DOHH2 (cell line): ENCODE measurements at regions not wholly inside any gene's neighbourhood (a gene's known extent, or its start where the extent isn't known, plus 50 kb on each side); places are given as distances from the start of the nearest gene placed in this dataset.

Experiments used
- H3F3A ChIP-seq: fragments of 200-600 bp; sonication (generic), shearing (Covaris generic); 2 replicates; pipeline ENCODE4 v1.6.0; 2016; ENCODE audit warnings: antibody characterized with exemption, mild to moderate bottlenecking; ENCODE audit not compliant: control insufficient read depth, insufficient read depth
- H3K27ac ChIP-seq: fragments of 200-600 bp; sonication (generic); 2 replicates; pipeline ENCODE4 v1.5.1; 2014; ENCODE audit warnings: low read depth, mild to moderate bottlenecking, low read length, moderate library complexity
- H3K27me3 ChIP-seq: fragments of 200-600 bp; sonication (generic); 2 replicates; pipeline ENCODE4 v1.6.1; 2014; ENCODE audit warnings: mild to moderate bottlenecking, low read length, mixed read lengths; ENCODE audit not compliant: control insufficient read depth
- H3K36me3 ChIP-seq: fragments of 200-600 bp; sonication (generic); 2 replicates; pipeline ENCODE4 v1.6.1; 2014; ENCODE audit warnings: mild to moderate bottlenecking, low read length, moderate library complexity, mixed read lengths; ENCODE audit not compliant: control insufficient read depth
- H3K4me1 ChIP-seq: fragments of 200-600 bp; sonication (generic); 2 replicates; pipeline ENCODE4 v1.6.1; 2014; ENCODE audit warnings: mild to moderate bottlenecking, low read length, mixed read lengths; ENCODE audit not compliant: control insufficient read depth
- H3K4me2 ChIP-seq: fragments of 200-600 bp; sonication (generic); 2 replicates; pipeline ENCODE4 v1.6.0; 2014; ENCODE audit warnings: mild to moderate bottlenecking, low read length, moderate library complexity
- H3K4me3 ChIP-seq: fragments of 200-600 bp; sonication (generic); 2 replicates; pipeline ENCODE4 v1.5.1; 2014; ENCODE audit warnings: mild to moderate bottlenecking, low read length, mixed read lengths
- H3K79me2 ChIP-seq: fragments of 200-600 bp; sonication (generic); 2 replicates; pipeline ENCODE4 v1.6.1; 2014; ENCODE audit warnings: mild to moderate bottlenecking, low read length, mixed read lengths; ENCODE audit not compliant: control insufficient read depth
- H3K9me2 ChIP-seq: fragments of 200-600 bp; sonication (generic); replicated peaks from 2 replicates; pipeline ENCODE4 v1.6.1; 2014; ENCODE audit warnings: mild to moderate bottlenecking, low read length, mixed read lengths; ENCODE audit not compliant: control insufficient read depth
- H3K9me3 ChIP-seq: fragments of 200-600 bp; sonication (generic); 2 replicates; pipeline ENCODE4 v1.6.1; 2014; ENCODE audit warnings: antibody characterized with exemption, low read length, mixed read lengths; ENCODE audit not compliant: control insufficient read depth, insufficient read depth
- H4K20me1 ChIP-seq: fragments of 200-600 bp; sonication (generic); 2 replicates; pipeline ENCODE4 v1.6.0; 2014; ENCODE audit warnings: low read depth, mild to moderate bottlenecking, antibody characterized with exemption, low read length, moderate library complexity; ENCODE audit not compliant: control insufficient read depth, insufficient read depth
- CTCF ChIP-seq: fragments of 200-600 bp; sonication (generic); IDR thresholded peaks from one replicate; pipeline ENCODE4 v1.5.1; 2014; ENCODE audit warnings: antibody characterized with exemption, mild to moderate bottlenecking, low read depth, low read length; ENCODE audit not compliant: poor library complexity, severe bottlenecking
- EZH2phosphoT487 ChIP-seq: fragments of 200-600 bp; sonication (generic); IDR thresholded peaks from 2 replicates; pipeline ENCODE4 v1.6.1; 2017; ENCODE audit warnings: borderline replicate concordance, mild to moderate bottlenecking, antibody characterized with exemption, low read length, moderate library complexity, mixed read lengths

GRCh38 chr5:54670281-54670680, 152.7 kb downstream of the SNX18 start:
- Histone ChIP-seq H3K4me2 (no peak overlapping the region), H3K4me1 (no peaks in the 10 kb centered on the region), H4K20me1 (no peaks in the 10 kb centered on the region), H3K27ac (no peak overlapping the region), H3K79me2 (no peaks in the 10 kb centered on the region), H3K4me3 (no peak overlapping the region), H3K9me2 (no peaks in the 10 kb centered on the region), H3K36me3 (no peaks in the 10 kb centered on the region), H3F3A (no peaks in the 10 kb centered on the region), H3K9me3 (peaks cover 3% of the 10 kb centered on the region; the same call in 1 of the 2 replicates), H3K27me3 (no peaks in the 10 kb centered on the region)
- TF ChIP-seq CTCF (no peak), EZH2phosphoT487 (no peak)

- Histone ChIP-seq H3K27me3 (no peaks in the 10 kb centered on the region), H4K20me1 (no peaks in the 10 kb centered on the region), H3K36me3 (no peaks in the 10 kb centered on the region), H3F3A (no peaks in the 10 kb centered on the region), H3K9me3 (peaks cover 3% of the 10 kb centered on the region; the same call in 1 of the 2 replicates), H3K4me2 (no peak overlapping the region), H3K9me2 (no peaks in the 10 kb centered on the region), H3K4me1 (no peaks in the 10 kb centered on the region), H3K4me3 (no peak overlapping the region), H3K27ac (no peak overlapping the region), H3K79me2 (no peaks in the 10 kb centered on the region)
- TF ChIP-seq EZH2phosphoT487: no peak
- TF ChIP-seq CTCF: no peak
These were observed 152.3 kb downstream of the SNX18 start for GRCh38 chr5:54669845-54670244.

GRCh38 chr5:54669285-54669684, 151.7 kb downstream of the SNX18 start:
- Histone ChIP-seq H3K79me2 (no peaks in the 10 kb centered on the region), H3K27me3 (no peaks in the 10 kb centered on the region), H4K20me1 (no peaks in the 10 kb centered on the region), H3K4me1 (no peaks in the 10 kb centered on the region), H3K9me2 (no peaks in the 10 kb centered on the region), H3K9me3 (peaks cover 3% of the 10 kb centered on the region; the same call in 1 of the 2 replicates), H3K36me3 (no peaks in the 10 kb centered on the region), H3K4me3 (no peak overlapping the region), H3K27ac (no peak overlapping the region), H3K4me2 (no peak overlapping the region), H3F3A (no peaks in the 10 kb centered on the region)
- TF ChIP-seq CTCF (no peak), EZH2phosphoT487 (no peak)

DNA sequence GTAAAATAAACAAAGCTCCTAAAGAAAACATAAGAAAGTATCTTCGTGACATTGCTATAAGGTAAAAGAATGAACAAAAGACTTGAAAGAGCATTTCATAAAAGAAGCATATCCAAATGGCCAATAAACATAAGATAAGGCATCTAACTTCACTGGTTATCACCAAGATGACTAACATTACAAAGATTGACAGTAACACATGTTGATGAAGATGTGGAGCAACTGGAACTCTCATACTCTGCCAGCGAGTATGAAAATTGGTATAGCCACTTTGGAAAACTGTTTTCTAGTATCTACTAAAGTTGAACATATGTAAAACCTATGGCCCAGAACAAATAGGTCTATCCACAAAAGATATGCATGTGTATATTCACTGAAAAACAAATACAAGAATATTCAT, 150.5 kb downstream of the SNX18 start:
- H3K4me1 ChIP-seq: no peaks in the 10 kb centered on the region
- TF ChIP-seq CTCF (no peak), EZH2phosphoT487 (no peak)
- H3K4me2 ChIP-seq: no peak overlapping the region
- H3F3A ChIP-seq: no peaks in the 10 kb centered on the region
- no peaks in the 10 kb centered on the region for H4K20me1 ChIP-seq
- peaks cover 3% of the 10 kb centered on the region; the same call in 1 of the 2 replicates for H3K9me3 ChIP-seq
- no peaks in the 10 kb centered on the region for H3K27me3 ChIP-seq
- no peak overlapping the region for H3K4me3 ChIP-seq
- no peak overlapping the region for H3K27ac ChIP-seq
- H3K79me2 ChIP-seq: no peaks in the 10 kb centered on the region
- no peaks in the 10 kb centered on the region for H3K9me2 ChIP-seq
- H3K36me3 ChIP-seq: no peaks in the 10 kb centered on the region
